ENCODE measurements at regions not wholly inside any gene's neighbourhood (a gene's known extent, or its start where the extent isn't known, plus 50 kb on each side); places are given as distances from the start of the nearest gene placed in this dataset.

- FAIRE-seq (no peak), DNase-seq (ENCODE audit: low read depth) (no peak)
Observed at GRCh38 chr1:228984107-228984506, 248.8 kb downstream of the RHOU start.

GRCh38 chr1:228984646-228985631 lies 249.7 kb downstream of the RHOU start:
- H3K27me3 ChIP-seq (ENCODE audit: control insufficient read depth, insufficient read depth, low read length) = no peaks in the 10 kb centered on the region
- no peaks in the 10 kb centered on the region for H3K36me3 ChIP-seq (ENCODE audit: control insufficient read depth, insufficient read depth, low read length)
- DNase-seq (ENCODE audit: low read depth) (no peak), FAIRE-seq (peak; percentile 28)
- TF ChIP-seq, protein P1, sequence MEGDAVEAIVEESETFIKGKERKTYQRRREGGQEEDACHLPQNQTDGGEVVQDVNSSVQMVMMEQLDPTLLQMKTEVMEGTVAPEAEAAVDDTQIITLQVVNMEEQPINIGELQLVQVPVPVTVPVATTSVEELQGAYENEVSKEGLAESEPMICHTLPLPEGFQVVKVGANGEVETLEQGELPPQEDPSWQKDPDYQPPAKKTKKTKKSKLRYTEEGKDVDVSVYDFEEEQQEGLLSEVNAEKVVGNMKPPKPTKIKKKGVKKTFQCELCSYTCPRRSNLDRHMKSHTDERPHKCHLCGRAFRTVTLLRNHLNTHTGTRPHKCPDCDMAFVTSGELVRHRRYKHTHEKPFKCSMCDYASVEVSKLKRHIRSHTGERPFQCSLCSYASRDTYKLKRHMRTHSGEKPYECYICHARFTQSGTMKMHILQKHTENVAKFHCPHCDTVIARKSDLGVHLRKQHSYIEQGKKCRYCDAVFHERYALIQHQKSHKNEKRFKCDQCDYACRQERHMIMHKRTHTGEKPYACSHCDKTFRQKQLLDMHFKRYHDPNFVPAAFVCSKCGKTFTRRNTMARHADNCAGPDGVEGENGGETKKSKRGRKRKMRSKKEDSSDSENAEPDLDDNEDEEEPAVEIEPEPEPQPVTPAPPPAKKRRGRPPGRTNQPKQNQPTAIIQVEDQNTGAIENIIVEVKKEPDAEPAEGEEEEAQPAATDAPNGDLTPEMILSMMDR (IDR thresholded peaks at IDR 0.05; ENCODE audit: insufficient read depth, low read length, severe bottlenecking) = no peak
- H3K4me3 ChIP-seq (ENCODE audit: low read depth, low read length) = no peak overlapping the region

More at GRCh38 chr1:228984107-228984506, 248.8 kb downstream of the RHOU start:
- H3K4me3 ChIP-seq (ENCODE audit: low read depth, low read length) = no peak overlapping the region
- no peaks in the 10 kb centered on the region for H3K27me3 ChIP-seq (ENCODE audit: control insufficient read depth, insufficient read depth, low read length)
- TF ChIP-seq, protein P1 (IDR thresholded peaks at IDR 0.05; ENCODE audit: insufficient read depth, low read length, severe bottlenecking) = no peak
- no peaks in the 10 kb centered on the region for H3K36me3 ChIP-seq (ENCODE audit: control insufficient read depth, insufficient read depth, low read length)

DNA sequence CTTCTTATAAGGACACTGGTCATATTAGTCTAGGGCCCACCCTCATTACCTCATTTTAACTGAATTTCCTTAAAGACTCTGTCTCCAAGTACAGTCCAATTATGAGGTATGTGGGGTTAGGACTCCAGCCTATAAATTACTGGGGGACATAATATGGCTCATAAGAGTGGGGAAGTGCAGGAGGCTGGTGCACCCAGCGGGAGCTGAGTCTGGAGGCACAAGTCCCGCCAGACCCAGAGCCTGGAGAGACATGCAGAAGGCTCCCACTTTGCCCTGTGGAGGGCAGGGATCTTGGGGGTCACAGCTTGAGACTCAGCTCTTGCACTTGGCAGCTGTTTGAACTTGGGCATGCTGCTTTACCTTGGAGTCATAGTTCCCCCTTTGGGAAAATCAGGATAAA lies 250.4 kb downstream of the RHOU start:
- FAIRE-seq (no peak), DNase-seq (ENCODE audit: low read depth) (no peak)
- H3K27me3 ChIP-seq (ENCODE audit: control insufficient read depth, insufficient read depth, low read length) = no peaks in the 10 kb centered on the region
- TF ChIP-seq, protein P1 (IDR thresholded peaks at IDR 0.05; ENCODE audit: insufficient read depth, low read length, severe bottlenecking) = no peak
- no peak overlapping the region for H3K4me3 ChIP-seq (ENCODE audit: low read depth, low read length)
- no peaks in the 10 kb centered on the region for H3K36me3 ChIP-seq (ENCODE audit: control insufficient read depth, insufficient read depth, low read length)

- H3K27me3 ChIP-seq (ENCODE audit: control insufficient read depth, insufficient read depth, low read length) = no peaks in the 10 kb centered on the region
- H3K36me3 ChIP-seq (ENCODE audit: control insufficient read depth, insufficient read depth, low read length) = no peaks in the 10 kb centered on the region
- DNase-seq (ENCODE audit: low read depth) = no peak
- FAIRE-seq = no peak
- TF ChIP-seq, protein P1 (IDR thresholded peaks at IDR 0.05; ENCODE audit: insufficient read depth, low read length, severe bottlenecking) = no peak
- H3K4me3 ChIP-seq (ENCODE audit: low read depth, low read length) = no peak overlapping the region
Observed at GRCh38 chr1:228986093-228986904, 251.0 kb downstream of the RHOU start.

- TF ChIP-seq, protein P1 (IDR thresholded peaks at IDR 0.05; ENCODE audit: insufficient read depth, low read length, severe bottlenecking) = no peak
- DNase-seq (ENCODE audit: low read depth) (no peak), FAIRE-seq (no peak)
- Histone ChIP-seq H3K4me3 (ENCODE audit: low read depth, low read length) (no peak overlapping the region), H3K36me3 (ENCODE audit: control insufficient read depth, insufficient read depth, low read length) (no peaks in the 10 kb centered on the region), H3K27me3 (ENCODE audit: control insufficient read depth, insufficient read depth, low read length) (no peaks in the 10 kb centered on the region)
Observed at GRCh38 chr1:228987286-228987685, 252.0 kb downstream of the RHOU start.

All from bronchial epithelial cell (primary cell).